Raji (cell line): ENCODE measurements at regions not wholly inside any gene's neighbourhood (a gene's known extent, or its start where the extent isn't known, plus 50 kb on each side); places are given as distances from the start of the nearest gene placed in this dataset.

Experiments used
- POLR2A ChIP-seq: IDR thresholded peaks from 2 replicates; pipeline ENCODE4 v1.6.1; 2011; ENCODE audit warnings: low read depth, low read length, control low read depth; ENCODE audit not compliant: insufficient read depth

DNA sequence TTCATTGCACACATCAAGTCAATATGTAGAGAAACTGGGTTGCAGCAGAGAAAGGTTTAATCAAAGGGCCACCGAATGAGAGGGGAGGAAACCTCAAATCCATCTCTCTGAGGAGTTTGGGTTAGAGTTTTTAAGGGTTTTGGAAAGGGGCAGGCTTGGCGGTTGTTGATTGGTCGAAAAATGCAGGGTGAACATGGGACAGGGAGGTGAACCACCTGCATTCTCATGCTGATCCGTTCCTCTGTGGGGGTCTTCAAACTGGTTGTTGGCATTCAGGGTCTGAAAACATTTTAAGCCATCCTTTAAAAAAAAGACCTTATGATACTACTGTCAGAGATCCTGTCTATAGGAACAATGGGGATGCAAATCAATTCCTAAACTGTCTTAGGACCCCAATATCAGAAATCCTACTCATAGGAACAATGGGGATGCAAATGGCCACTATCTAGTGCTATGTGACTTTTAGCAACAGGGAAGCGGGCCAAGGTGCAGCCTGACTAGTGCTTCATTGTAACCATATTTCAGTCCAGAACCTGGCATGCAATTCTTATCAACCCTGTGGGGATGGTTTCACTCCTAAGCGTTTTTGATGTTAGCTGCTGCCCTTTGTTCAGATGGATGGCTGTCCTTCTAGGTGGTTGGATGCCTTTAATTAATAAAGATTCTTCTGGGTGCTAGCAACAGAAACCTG, 120.1 kb upstream of the MGAT5 start:
- TF ChIP-seq POLR2A = no peak

GRCh38 chr2:134134313-134134706, 119.6 kb upstream of the MGAT5 start:
- no peak for TF ChIP-seq POLR2A

DNA sequence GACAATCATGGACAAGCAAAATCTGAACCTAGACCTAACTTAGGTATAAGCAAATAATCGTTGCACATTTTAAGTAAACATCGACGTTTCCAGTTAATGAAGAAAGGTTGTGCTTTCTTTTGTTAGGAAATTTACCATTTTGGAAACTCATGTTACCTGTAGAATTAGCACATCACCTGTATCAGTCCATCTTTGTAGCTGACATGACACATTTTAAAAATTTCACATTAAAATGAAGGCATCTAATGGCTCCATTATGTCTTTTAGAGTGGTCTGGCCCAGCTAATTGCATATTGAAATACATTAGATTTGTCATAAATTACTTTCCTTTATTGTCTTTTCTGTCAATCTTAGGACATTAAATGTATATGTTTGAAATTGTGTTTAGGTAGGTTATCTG, 119.0 kb upstream of the MGAT5 start:
- TF ChIP-seq POLR2A = no peak

DNA sequence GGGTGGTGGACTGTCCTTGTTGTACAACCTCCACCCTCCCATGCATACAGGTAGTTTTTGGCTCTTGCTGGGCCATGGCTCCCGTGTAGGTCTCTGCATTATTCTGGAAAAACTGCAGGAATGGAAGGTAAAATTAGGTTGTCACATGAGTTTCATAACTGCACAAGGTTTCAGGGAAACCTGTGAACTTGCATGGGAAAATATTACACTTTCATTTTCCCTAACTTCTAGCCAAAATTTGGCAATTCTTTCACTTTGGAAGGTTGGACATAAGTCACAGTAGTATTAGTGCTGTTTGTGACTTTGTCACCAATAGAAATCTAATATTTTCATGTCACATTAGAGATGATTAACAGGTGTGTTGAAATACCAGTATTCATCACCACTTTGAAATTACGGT, 118.1 kb upstream of the MGAT5 start:
- TF ChIP-seq POLR2A = no peak

DNA sequence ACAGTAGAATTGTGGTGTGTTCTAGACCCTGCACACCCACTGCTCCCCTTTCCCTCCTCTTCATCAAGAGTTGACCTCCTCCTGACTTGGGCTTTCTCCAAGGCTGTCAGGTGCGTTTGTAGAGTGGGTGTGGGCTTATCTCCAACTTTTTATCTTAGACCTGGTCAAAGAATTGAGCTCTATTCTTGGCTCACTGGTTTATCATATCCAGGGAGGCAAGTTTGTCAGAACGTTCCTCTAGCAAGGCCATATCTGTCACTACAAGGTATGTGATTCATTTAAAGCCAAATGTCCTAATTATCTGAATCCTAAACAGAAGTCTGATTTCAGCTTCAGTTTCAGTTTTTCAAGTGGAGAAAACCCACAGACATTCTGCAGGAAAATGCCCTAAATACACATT, 117.1 kb upstream of the MGAT5 start:
- no peak for TF ChIP-seq POLR2A

DNA sequence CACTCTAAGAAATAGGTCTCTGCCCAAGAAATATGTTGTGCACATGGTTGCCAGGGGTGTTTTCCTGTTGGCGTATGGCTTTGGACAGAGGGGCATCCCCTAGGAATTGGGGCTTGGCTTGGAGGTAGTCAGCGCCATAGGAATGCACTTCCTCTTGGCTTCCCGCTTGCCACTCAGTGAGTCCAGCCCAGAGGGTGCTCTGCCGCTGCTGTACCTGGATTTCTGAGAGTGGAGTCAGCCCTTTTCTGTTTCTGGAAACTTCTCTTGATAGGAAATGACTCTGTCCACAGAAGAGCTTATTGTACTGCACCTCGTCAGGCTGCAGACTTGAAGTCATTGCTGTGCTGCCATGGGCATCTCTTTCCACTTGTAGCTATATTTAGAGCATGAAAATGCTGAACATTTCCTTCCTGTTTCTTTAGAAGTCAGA, 116.7 kb upstream of the MGAT5 start:
- no peak for TF ChIP-seq POLR2A

- TF ChIP-seq POLR2A = no peak
These were observed 115.8 kb upstream of the MGAT5 start for GRCh38 chr2:134138115-134138514.

GRCh38 chr2:134139611-134140010, 114.3 kb upstream of the MGAT5 start:
- no peak for TF ChIP-seq POLR2A

DNA sequence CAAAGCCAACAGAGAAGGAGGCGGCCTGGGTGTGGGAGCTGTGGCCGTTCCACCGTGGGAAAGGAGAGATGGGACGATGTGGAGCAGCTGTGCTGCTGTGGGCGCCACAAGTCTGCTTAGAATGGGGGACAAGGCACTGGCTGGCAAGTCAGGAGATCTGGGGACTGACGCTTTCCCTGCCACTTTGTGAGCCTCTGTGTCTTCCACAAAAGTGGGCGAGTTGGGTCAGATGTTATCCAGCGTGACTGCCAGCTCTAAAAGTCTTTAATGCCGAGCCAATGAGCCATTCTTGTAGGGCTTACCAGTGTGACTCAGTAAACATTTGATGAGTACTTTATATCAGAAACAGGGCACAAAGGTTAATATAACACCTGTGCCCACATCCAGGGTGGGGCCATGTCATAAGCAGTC, 113.6 kb upstream of the MGAT5 start:
- TF ChIP-seq POLR2A = no peak

GRCh38 chr2:134141598-134142340, 112.1 kb upstream of the MGAT5 start:
- TF ChIP-seq POLR2A = no peak

DNA sequence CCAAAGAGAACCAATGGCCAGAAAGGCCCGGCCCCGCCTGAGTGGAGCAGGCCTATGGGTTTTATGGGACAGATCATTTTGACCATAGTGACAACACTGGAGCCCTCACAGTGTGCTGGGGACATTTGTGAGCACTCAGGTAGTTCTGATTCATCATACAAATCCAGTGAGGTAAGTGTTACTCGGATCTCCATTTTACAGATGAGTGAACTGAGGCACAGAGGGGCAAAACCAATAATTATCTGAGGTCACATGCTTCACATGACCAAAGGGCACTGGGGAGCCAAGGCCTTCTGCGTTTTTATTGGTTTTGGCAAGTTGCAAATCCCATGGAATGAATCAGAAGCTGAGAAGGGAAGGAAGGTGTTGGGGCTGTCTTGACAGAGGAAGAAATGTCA, 111.5 kb upstream of the MGAT5 start:
- no peak for TF ChIP-seq POLR2A

GRCh38 chr2:134142903-134143302, 111.0 kb upstream of the MGAT5 start:
- no peak for TF ChIP-seq POLR2A

DNA sequence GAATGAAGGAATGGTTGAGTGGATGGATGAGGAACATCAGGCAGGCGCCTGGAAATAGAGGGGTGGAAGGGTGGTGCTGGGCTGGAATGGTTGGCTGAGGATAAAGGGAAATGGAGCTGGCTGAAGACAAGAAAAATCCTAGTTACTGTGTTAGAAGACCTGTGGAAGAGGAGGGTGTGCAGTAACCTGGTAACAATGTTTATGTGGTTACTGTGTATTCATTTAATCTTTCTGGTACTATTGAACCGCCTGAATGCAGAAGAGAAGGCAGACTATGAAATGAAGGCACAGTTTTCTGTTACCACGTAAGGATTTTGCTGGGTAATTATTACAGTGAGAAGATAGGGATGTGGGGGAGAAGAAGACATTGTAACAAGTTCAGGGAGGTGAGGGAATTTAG, 110.3 kb upstream of the MGAT5 start:
- no peak for TF ChIP-seq POLR2A

- TF ChIP-seq POLR2A = no peak
These were observed 109.7 kb upstream of the MGAT5 start for GRCh38 chr2:134144081-134144596.

DNA sequence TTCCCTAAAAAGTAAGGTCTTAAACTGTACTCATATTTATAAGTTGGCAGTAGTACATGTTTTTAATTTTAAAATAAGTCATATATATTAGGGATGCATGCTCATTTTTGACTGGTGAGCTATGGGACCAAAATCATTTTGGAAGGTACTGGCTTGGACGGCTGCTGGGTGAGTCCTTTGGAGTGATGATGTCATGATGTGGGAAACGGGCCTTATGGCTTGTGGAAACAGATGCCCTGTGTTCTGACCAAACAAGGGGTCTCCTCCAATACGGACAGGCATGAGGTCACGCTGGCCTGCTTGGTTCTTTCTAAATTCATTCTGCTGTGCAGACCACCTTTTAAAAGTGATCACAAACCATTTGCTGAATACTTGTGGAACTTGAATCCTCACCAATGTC, 109.2 kb upstream of the MGAT5 start:
- TF ChIP-seq POLR2A = no peak

DNA sequence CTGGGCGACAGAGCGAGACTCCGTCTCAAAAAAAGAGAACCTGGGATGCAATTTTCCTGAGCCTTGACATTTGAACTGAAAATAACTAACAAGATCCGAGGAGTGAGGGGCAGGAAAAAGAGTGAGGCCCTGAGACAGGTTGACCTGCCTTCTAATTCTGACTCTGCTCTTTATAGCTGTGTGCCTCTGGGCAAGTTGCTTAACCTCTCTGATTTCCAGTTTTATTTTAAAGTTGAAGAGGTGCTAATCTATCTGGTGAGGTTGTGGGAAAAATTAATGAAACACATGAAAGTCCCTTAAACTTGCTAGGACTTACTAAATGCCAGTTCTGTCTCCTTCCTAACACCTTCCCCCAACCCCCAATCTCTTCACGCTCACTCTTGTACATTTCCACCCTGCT, 108.4 kb upstream of the MGAT5 start:
- TF ChIP-seq POLR2A = no peak

DNA sequence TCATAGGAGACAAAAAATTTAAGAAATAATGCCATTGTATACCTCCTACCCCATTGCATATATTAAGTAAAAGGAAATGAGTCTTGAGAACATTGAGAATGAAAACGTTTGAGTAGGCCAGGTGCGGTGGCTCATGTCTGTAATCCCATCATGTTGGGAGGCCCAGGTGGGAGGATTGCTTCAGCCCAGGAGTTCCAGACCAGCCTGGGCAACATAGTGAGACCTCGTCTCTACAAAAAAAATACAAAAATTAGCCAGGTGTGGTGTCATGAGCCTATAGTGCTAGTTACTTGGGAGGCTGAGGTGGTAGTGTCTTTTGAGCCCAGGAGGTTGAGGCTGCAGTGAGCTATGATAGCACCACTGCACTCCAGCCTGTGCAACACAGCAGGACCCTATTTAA, 107.7 kb upstream of the MGAT5 start:
- TF ChIP-seq POLR2A = no peak

GRCh38 chr2:134146620-134147019, 107.3 kb upstream of the MGAT5 start:
- TF ChIP-seq POLR2A = no peak
